Endothelial cell (in vitro differentiated cells): ENCODE measurements at regions not wholly inside any gene's neighbourhood (a gene's known extent, or its start where the extent isn't known, plus 50 kb on each side); places are given as distances from the start of the nearest gene placed in this dataset.

ENCODE experiments used
- DNase-seq: peaks from one replicate; pipeline ENCODE4 v3.0.0; 2021; ENCODE audit warnings: low spot score
- H3K27ac Mint-ChIP-seq: one replicate; pipeline ENCODE4 v1.8.0; 2021; ENCODE audit warnings: mixed read lengths, inconsistent platforms; ENCODE audit not compliant: unreplicated experiment
- H3K27me3 Mint-ChIP-seq: one replicate; pipeline ENCODE4 v1.8.0; 2021; ENCODE audit warnings: mild to moderate bottlenecking, moderate library complexity, mixed read lengths, inconsistent platforms; ENCODE audit not compliant: unreplicated experiment
- H3K36me3 Mint-ChIP-seq: one replicate; pipeline ENCODE4 v1.8.0; 2021; ENCODE audit warnings: mild to moderate bottlenecking, low read depth, mixed read lengths, inconsistent platforms; ENCODE audit not compliant: unreplicated experiment
- H3K4me1 Mint-ChIP-seq: one replicate; pipeline ENCODE4 v1.8.0; 2021; ENCODE audit warnings: mild to moderate bottlenecking, mixed read lengths, inconsistent platforms; ENCODE audit not compliant: unreplicated experiment
- H3K4me3 Mint-ChIP-seq: one replicate; pipeline ENCODE4 v1.8.0; 2021; ENCODE audit warnings: mild to moderate bottlenecking, mixed read lengths, inconsistent platforms; ENCODE audit not compliant: unreplicated experiment
- H3K9me3 Mint-ChIP-seq: one replicate; pipeline ENCODE4 v1.8.0; 2021; ENCODE audit warnings: mixed read lengths, inconsistent platforms; ENCODE audit not compliant: unreplicated experiment
- CTCF ChIP-seq: fragments of 200-600 bp; sonication (generic); IDR thresholded peaks from one replicate; pipeline ENCODE4 v1.5.0; 2021; ENCODE audit warnings: antibody characterized with exemption; ENCODE audit not compliant: unreplicated experiment

GRCh38 chr14:101150039-101150610 lies 246.6 kb upstream of the RTL1 start:
- no peak for DNase-seq
- no peak for TF ChIP-seq CTCF
- no peaks in the 10 kb centered on the region for H3K9me3 Mint-ChIP-seq
- H3K36me3 Mint-ChIP-seq, result no peaks in the 10 kb centered on the region
- peaks cover 1% of the 10 kb centered on the region for H3K27me3 Mint-ChIP-seq
- no peak overlapping the region for H3K4me3 Mint-ChIP-seq
- H3K4me1 Mint-ChIP-seq, result peaks cover 40% of the 10 kb centered on the region
- H3K27ac Mint-ChIP-seq, result no peak overlapping the region

GRCh38 chr14:101151226-101151926 lies 247.9 kb upstream of the RTL1 start:
- H3K4me1 Mint-ChIP-seq, result peaks cover 37% of the 10 kb centered on the region
- no peak for DNase-seq

GRCh38 chr14:101151927-101152305 lies 248.4 kb upstream of the RTL1 start:
- H3K27ac Mint-ChIP-seq, result no peak overlapping the region

More at GRCh38 chr14:101151226-101151926, 247.9 kb upstream of the RTL1 start:
- Mint-ChIP-seq H3K36me3 (no peaks in the 10 kb centered on the region), H3K9me3 (no peaks in the 10 kb centered on the region), H3K27ac (no peak overlapping the region), H3K27me3 (peaks cover 1% of the 10 kb centered on the region), H3K4me3 (no peak overlapping the region)
- no peak for TF ChIP-seq CTCF

GRCh38 chr14:101152855-101153254 lies 249.3 kb upstream of the RTL1 start:
- DNase-seq, result no peak
- no peak for TF ChIP-seq CTCF
- Mint-ChIP-seq H3K4me1 (peaks cover 25% of the 10 kb centered on the region), H3K36me3 (no peaks in the 10 kb centered on the region), H3K9me3 (no peaks in the 10 kb centered on the region), H3K4me3 (no peak overlapping the region), H3K27ac (no peak overlapping the region), H3K27me3 (peaks cover 1% of the 10 kb centered on the region)

More at GRCh38 chr14:101151927-101152305, 248.4 kb upstream of the RTL1 start:
- DNase-seq, result no peak
- Mint-ChIP-seq H3K36me3 (no peaks in the 10 kb centered on the region), H3K4me3 (no peak overlapping the region), H3K9me3 (no peaks in the 10 kb centered on the region), H3K4me1 (peaks cover 34% of the 10 kb centered on the region), H3K27me3 (peaks cover 1% of the 10 kb centered on the region)
- TF ChIP-seq CTCF, result no peak

- H3K4me1 Mint-ChIP-seq, result peaks cover 18% of the 10 kb centered on the region
- H3K36me3 Mint-ChIP-seq, result no peaks in the 10 kb centered on the region
- H3K27me3 Mint-ChIP-seq, result peaks cover 1% of the 10 kb centered on the region
- H3K27ac Mint-ChIP-seq, result no peak overlapping the region
- TF ChIP-seq CTCF, result no peak
- no peaks in the 10 kb centered on the region for H3K9me3 Mint-ChIP-seq
- H3K4me3 Mint-ChIP-seq, result no peak overlapping the region
- DNase-seq, result no peak
Measured at GRCh38 chr14:101153691-101154090, 250.2 kb upstream of the RTL1 start.
